ENCODE measurements at regions not wholly inside any gene's neighbourhood (a gene's known extent, or its start where the extent isn't known, plus 50 kb on each side); places are given as distances from the start of the nearest gene placed in this dataset.

- TF ChIP-seq EZH2 (IDR thresholded peaks at IDR 0.05) (no peak), POLR2AphosphoS5 (IDR thresholded peaks at IDR 0.05; ENCODE audit: borderline replicate concordance, low read depth, low read length) (no peak), FOXP2 (optimal IDR thresholded peaks at IDR 0.05; ENCODE audit: control extremely low read depth, extremely low read length, insufficient read depth) (no peak)
Measured at GRCh38 chr6:22708469-22708868, 139.1 kb downstream of the HDGFL1 start.
